NCI-H2196 treated with DMSO at 0.1 percent for 48 hours (cell line): ENCODE measurements at regions not wholly inside any gene's neighbourhood (a gene's known extent, or its start where the extent isn't known, plus 50 kb on each side); places are given as distances from the start of the nearest gene placed in this dataset.
"Not testable (repeated sequence)": the region's sequence is repeated elsewhere in the genome, so short reads cannot be mapped to it uniquely, and the experiment has no call there.

ENCODE experiments used
- DNase-seq: peaks from one replicate; lab custom pipeline; 2025; ENCODE audit not compliant: unreplicated experiment; lab: John Stamatoyannopoulos, UW

DNA sequence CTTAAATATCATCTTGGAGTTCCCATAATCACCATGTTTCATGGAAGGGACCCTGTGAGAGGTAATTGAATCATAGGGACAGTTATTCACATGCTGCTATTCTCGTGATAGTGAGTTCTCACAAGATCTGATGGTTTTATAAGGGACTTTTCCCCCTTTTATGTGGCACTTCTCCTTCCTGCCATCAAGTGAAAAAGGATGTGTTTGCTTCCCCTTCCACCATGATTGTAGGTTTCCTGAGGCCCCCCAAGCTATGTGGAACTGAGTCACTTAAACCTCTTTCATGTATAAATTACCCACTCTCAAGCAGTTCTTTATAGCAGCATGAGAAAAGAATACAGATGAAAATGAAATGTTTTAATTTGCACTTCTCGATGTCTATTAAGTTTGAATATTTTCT lies 112.0 kb downstream of the ZNF648 start:
- DNase-seq: no peak

GRCh38 chr1:181948372-181948771 lies 113.1 kb downstream of the ZNF648 start:
- no peak for DNase-seq

- no peak for DNase-seq
Measured at GRCh38 chr1:181947441-181947840, 114.1 kb downstream of the ZNF648 start.

DNA sequence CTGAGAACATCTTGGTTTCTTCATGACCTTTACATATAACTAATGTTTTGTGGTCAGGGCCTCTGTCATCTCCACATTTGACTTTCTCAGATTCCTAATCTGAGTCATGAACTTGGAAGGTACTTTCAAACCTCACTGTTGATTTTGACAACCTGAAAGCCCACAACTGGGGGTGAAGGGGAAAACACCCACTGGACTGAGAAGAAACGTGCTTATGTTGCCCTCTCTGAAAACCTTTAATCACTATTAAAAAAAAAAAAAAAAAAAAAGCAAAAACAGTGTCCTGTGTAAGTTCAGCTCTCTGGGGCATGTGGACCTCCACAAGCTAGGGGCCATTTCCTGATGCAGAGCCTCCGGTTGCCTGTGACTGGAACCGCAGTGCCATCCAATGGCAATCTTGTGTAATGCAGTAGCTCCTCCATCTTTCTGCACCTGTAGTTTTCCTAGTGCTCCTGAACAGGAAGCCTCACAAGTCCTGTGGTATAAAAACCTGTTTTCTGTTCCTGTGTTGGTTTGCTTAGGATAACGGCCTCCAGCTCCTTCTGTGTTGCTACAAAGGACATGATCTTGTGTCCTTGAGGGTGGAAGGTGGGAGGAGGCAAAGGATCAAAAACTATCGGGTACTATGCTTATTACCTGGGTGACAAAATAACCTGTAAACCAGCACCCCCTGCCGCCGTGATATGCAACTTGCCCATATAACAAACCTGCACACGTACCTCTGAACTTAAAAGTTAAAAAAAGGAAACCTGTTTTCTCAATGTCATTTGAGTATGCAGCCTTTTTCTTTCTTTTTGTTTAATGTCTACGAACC lies 124.5 kb downstream of the ZNF648 start:
- DNase-seq: peak; percentile 67

- no peak for DNase-seq
Measured at GRCh38 chr1:181936269-181936668, 125.2 kb downstream of the ZNF648 start.

GRCh38 chr1:181931873-181932272 lies 129.6 kb downstream of the ZNF648 start:
- DNase-seq: no peak

- DNase-seq: no peak
Measured at GRCh38 chr1:181930187-181930586, 131.3 kb downstream of the ZNF648 start.

GRCh38 chr1:181926697-181927096 lies 134.8 kb downstream of the ZNF648 start:
- DNase-seq: no peak

GRCh38 chr1:181924034-181924433 lies 137.5 kb downstream of the ZNF648 start:
- DNase-seq: not testable (repeated sequence)

GRCh38 chr1:181919542-181919941 lies 142.0 kb downstream of the ZNF648 start:
- DNase-seq: no peak

DNA sequence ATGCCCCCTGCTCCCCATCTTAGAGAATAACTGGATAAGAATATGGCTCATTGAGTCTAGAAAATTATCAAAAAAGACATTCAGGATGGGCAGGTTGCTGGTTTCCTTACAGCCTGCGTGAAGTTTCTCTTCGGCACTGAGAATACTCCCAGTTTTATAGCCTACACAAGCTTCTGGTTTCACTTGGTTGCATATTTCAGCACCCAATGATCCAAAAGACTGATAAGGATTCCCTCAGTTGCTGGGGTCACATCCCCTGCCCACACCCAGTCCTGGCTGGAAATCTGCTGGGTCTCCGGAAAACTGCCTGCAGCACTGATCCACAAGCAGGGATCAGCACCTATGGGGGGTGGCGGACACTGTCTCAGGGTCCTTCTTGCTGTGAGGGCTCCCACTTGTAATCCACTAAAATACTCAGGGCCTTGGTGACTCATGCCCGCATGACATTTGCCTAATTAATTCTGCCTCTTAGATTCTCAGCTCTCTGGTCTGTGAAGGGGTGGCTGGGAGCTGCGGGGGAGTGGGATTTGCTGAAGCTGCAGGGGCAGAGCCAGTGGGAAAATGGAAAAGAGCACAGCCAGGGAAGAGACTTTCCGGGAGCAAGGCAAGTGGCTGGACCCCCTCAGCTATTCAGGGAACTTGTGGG lies 142.5 kb downstream of the ZNF648 start:
- DNase-seq: no peak

GRCh38 chr1:181911715-181912114 lies 149.8 kb downstream of the ZNF648 start:
- DNase-seq: no peak

DNA sequence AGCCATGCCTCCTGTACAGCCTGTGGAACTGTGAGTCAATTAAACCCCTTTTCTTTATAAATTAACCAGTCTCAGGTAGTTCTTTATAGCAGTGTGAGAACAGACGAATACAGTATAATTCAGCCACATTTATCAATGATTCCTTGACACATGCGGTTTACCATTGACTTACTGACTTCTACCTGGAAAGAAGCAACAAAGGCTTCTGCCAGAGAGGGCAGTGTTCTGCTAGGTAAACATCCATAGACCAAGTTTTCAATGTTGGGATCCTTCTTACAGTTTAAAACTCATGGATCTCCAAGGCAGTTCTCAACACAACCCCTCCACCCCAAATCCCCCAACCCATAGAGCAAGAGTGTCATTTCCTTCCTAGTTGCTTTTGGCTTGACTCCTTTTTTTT lies 150.6 kb downstream of the ZNF648 start:
- DNase-seq: no peak

GRCh38 chr1:181909010-181909409 lies 152.5 kb downstream of the ZNF648 start:
- DNase-seq: no peak

- no peak for DNase-seq
Measured at GRCh38 chr1:181906631-181907030, 154.9 kb downstream of the ZNF648 start.

DNA sequence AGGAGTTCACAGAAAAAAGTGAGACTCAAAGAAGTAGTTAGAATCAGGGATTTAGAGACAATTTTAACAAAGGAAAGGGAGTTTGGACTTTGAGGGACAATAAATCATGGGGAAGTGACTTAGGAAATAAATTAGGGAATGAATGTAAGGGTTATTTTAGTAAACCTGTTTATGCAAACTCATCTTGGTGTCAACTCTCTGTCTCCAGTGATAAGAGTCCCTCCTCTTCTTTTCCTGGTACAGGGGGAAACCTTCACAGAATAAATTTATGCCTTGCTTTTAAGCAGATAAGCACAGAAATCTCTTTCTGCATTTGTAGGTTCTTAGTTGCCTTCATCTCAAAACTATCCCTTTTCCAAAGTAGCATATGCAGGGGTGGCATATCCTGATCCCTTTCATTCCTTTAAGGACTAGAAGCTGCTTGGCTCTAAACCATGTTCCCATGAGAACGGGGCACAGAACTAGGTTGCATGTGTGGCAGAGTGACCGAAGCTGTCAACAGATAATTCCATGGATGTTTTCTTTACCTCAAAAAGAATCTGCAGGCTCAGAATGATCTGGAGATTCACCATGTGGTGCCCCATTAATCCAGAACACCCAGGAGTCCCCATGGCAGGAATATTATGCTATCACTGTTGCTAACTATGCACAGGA lies 155.4 kb downstream of the ZNF648 start:
- no peak for DNase-seq

- no peak for DNase-seq
Measured at GRCh38 chr1:181898773-181899172, 162.7 kb downstream of the ZNF648 start.

DNA sequence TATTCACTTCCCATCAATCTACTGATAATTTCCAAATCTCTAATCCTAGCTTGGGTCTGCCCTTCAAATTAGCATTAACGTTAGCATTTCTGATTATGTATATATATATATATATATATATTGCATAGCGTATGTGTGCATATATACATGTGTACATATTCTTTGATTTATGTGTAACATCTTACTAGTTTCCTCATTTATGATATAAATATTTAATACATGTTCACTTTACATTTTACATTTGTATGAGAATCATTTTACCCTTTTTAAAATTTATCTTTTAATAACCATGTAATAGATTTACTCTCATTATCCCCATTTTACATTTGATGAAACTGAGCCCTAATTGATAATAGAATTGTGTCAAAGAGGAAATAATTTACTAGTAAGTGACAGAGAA lies 164.7 kb downstream of the ZNF648 start:
- no peak for DNase-seq

DNA sequence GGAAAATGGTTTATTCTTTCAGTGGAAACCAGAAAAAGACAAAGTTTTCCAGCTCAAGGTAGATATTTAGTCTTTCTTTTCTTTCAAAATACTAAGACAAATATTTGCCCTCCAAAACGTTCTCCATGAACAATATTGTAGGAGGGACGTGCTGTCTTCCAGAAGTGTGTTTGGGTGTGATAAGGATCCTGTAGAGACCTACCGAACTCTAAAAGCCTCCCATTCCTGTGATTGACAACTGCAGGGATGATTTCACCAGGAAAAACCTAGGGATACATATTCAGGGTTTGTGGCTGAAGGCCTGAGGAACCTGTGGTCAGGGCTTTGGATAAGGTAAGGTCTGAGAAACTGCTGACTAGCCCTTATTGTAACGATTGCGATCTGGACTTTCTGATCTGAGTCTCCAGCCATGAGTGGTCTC lies 167.1 kb downstream of the ZNF648 start:
- DNase-seq: no peak

- no peak for DNase-seq
Measured at GRCh38 chr1:181893937-181894336, 167.6 kb downstream of the ZNF648 start.

- DNase-seq: not testable (repeated sequence)
Measured at GRCh38 chr1:181893150-181893549, 168.4 kb downstream of the ZNF648 start.

DNA sequence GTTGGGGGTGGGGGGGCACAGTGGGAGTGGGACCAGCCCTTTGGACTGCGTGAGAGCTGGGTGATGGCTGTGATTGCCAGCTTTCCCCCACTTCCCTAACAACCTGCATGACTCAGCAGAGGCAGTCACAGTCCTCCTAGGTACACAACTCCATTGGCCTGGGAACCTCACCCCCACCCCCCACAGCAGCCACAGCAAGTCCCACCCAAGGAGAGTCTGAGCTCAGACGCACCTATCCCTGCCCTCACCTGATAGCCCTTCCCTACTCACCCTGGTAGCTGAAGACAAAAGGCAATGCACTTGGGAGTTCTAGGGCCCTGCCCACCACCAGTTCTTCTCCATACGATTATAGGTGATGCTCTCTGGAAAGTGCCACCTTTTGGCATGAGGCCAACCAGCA lies 188.9 kb downstream of the ZNF648 start:
- no peak for DNase-seq
